GOT3 (cell line): ENCODE measurements at regions not wholly inside any gene's neighbourhood (a gene's known extent, or its start where the extent isn't known, plus 50 kb on each side); places are given as distances from the start of the nearest gene placed in this dataset.
"Not testable (repeated sequence)": the region's sequence is repeated elsewhere in the genome, so short reads cannot be mapped to it uniquely, and the experiment has no call there.

ENCODE experiments used
- DNase-seq: peaks from one replicate; lab custom pipeline; 2025; ENCODE audit warnings: mixed read lengths; lab: John Stamatoyannopoulos, UW

DNA sequence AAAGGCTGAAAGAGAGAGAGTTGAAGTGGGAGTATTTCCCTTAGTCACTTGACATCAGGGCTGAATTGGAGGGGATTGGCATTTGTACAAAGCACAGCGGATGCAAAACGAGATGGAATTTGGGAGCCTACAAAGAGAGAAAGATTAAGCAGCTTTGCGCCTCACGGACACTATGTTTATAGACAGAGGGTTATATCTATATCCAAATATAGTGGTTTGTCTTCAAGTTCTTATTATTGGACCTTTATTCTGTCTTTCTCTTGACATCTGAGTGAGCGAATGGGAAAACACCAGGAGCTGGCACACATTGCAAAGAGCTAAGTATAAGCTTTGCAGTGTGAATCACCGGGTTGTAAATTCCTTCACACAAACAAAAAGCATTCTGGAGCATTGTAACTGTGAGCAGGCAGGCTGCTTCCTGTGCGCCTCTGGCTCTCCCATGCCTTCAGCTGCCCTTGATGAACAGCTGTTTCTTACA is 500.2 kb downstream of the STIM2 start:
- DNase-seq = no peak

DNA sequence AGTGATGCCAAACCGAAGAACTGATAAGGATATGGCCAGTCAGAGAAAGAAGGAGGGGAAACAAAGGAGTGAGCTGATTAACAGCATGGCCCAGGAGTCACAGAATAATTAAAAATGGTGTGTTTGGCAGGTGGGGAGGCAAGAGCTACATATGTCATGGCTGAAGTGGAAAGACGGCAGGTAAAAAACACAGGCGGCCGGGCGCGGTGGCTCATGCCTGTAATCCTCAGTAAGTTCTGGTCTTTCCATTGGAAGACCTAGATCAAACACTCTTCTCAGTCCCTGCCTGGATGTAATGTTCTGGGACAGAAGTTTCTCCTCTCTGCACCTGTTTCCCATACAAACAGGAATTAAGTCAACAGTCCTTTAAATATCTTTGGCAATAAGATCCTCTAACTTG is 503.9 kb downstream of the STIM2 start:
- no peak for DNase-seq

DNA sequence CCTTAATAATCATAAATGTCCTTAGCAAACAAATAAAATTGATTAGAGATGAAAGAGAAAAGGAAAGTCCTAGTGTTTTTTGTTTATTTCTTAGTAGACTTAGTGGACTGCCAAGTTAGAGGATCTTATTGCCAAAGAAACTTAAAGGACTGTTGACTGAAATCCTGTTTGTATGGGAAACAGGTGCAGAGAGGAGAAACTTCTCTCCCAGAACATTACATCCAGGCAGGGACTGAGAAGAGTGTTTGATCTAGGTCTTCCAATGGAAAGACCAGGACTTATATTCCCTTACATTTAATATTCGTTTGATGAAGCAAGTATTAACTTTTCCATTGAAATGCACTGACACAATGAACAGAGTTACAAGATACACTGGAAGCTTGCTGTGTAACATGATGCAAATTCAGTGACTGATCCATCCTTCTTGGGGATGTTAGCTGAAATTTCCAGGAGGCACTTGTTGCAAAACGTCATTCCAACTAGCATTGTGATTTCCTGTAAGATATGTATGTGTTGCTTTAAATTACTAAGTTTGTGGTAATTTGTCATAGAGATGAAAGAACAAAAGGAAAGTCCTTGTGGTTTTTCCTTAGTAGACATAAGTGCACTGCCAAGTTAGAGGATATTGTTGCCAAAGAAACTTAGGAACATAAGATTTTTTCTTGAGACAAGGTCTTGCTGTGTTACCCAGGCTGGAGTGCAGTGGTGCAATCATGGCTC is 505.6 kb downstream of the STIM2 start:
- no peak for DNase-seq

DNA sequence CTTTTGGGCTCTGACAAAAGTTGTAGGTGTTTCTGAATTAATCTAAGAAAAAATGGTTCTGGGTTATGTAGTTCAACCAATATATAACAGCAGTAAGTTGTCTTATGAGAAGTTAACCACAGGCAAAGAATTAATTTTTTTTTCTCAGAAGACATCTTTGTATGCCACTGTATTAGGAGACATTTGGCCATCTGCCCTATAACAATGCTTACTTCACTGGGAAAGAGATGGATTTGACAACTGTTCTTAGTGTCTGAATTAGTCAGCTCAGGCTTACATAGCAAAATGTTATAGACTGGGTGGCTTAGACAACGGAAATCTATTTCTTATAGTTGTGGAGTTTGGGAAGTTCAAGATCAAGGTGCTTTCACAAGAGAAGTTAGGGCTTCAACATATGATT is 508.1 kb downstream of the STIM2 start:
- DNase-seq = no peak

DNA sequence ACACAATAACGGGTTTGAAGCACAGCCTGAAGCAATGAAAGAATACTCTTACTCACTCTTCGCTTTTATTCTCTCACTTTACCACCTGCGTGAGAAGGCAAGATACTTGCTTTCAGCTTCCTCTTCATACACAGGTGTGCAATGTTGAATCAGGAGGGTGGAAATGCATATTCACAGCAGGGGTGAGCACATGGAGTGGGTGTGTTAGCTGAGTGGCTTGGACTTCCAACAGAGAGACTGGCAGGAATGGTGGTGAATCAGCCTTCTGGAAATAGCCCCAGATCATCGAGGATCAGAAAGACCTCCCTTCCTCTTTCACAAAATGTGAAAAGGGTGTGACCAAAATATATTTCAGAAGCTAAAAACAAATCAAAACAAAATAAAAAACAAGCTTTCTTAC is 521.2 kb downstream of the STIM2 start:
- DNase-seq = no peak

DNA sequence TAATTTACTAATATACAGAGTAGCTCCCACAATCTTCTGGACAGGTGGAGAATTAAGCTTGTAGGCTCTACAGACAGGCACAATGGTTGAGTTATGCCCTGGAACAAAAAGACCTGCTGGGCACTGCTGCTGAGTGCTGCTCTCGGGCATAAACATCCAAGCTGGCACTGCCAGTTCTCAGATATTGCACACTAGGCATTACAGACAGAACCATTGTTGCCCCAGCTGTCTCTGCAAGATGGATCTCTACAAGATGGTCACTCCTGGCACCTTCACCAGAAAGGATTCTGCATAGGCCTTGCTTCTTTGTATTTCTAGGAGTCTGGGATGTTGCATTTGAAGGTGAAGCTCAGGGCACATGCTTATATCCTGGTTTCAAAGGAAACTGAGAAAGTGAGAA is 527.1 kb downstream of the STIM2 start:
- no peak for DNase-seq

DNA sequence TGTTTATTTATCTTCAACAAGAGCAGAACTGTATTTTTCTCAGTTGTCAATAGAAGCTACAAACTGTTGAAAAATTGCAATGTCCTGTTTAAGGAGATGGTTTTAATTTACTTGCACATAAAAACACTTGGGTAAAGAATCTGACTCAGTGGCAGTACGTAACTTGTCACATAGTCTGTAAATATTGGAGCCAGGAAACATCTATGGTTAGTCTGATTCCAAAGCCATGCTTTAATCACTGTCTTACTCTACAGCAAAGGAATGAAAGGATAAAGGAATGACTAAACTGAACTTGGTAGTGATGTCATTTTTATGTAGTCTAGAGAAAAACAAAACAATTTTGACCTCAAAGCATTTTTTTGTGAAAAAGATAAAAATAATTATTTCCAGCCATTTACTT is 537.2 kb downstream of the STIM2 start:
- DNase-seq = no peak

- no peak for DNase-seq
Observed at GRCh38 chr4:27398631-27399310, 538.1 kb downstream of the STIM2 start.

GRCh38 chr4:27407616-27408015 is 547.0 kb downstream of the STIM2 start:
- no peak for DNase-seq

DNA sequence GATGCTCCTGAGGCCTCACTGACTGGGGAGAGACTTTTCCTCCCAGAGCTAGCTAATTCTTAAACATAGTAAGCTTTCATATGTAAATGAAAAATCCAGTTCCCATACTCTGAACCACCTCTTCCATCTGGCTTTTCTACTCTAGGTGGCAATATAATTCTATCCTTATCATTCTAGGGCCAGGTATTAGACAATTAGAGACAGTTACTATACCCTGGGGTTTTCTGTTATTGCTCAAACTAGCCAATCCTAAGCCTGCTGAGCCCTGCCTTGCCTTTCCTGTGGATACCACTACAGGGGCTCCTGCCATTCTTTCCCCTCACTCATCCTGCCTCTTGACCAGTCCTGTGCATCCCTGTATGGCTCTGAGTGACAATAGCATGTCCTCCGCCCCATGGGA is 552.0 kb downstream of the STIM2 start:
- no peak for DNase-seq

DNA sequence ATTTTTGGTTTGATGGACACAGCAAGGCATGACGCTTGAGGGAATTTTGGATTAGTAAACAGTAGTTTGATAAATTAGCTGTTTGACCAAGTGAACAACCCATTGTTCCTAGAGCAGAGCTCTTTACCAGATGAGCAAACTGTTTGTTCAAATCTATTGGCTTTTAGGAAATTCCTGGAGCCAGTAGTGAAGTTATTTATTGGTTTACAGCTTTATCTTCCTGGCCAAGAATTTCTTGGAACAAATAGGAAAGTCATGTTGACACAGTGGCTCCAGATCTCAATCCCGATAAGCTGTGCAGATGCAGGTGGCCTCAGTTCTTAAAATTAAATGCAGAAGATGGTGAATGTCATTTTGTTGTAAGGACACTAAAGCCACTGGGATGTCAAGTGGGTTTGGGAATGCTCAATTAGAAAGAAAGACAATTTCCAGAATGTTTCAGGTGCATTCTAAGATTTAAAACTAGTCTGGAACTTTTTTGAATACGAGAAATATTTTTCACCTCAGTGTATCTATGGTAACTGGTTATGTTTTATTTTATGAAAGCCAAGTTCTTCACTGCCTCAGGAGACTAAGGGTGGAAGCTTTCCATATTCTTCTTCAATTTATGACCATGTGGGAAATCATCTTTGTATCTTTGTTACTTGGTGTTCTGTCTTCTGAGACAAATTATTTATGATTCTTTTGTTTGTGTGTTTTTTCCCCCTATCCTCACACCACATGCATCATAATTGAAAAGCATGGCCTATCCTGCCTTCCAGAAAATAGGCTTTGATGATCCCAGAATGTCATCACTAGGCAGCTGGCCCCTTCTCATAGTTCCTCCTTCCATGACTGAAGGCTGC is 554.5 kb downstream of the STIM2 start:
- no peak for DNase-seq

GRCh38 chr4:27428661-27429060 is 568.0 kb downstream of the STIM2 start:
- DNase-seq = no peak

- DNase-seq = no peak
Observed at GRCh38 chr4:27429364-27429871, 568.8 kb downstream of the STIM2 start.

GRCh38 chr4:27442146-27442545 is 581.5 kb downstream of the STIM2 start:
- DNase-seq = no peak

DNA sequence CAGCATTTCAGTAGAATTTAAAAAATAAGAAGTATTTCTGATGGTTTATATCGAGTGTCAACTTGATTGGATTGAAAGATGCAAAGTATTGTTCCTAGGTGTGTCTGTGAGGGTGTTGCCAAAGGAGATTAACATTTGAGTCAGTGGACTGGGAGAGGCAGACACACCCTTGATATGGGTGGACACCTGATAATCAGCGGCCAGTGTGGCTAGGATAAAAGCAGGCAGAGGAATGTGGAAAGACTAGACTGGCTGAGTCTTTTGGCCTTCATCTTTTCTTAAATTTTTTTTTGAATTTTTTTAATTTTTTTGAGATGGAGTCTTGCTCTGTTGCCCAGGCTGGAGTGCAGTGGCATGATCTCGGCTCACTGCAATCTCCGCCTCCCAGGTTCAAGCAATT is 582.0 kb downstream of the STIM2 start:
- not testable (repeated sequence) for DNase-seq

- no peak for DNase-seq
Observed at GRCh38 chr4:27463816-27464215, 603.2 kb downstream of the STIM2 start.

- no peak for DNase-seq
Observed at GRCh38 chr4:27467351-27467750, 606.7 kb downstream of the STIM2 start.

DNA sequence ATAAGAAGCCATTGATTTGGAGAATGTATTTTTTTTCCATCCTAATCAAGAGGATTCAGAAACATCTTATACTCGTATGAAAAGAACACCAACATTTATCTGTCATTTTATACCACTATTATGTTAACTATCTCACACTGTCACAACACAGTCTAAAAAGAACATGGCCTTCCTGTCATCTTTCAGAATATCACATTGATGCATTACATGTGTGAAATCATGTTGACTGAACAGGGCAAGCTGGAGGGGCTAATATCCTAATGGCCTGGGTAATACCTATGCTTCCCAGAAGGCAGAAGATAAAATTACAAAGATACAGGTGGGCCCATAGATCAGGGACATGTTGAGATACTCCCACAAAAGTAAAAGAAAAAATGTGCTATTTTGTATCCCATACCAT is 611.7 kb downstream of the STIM2 start:
- DNase-seq = no peak

DNA sequence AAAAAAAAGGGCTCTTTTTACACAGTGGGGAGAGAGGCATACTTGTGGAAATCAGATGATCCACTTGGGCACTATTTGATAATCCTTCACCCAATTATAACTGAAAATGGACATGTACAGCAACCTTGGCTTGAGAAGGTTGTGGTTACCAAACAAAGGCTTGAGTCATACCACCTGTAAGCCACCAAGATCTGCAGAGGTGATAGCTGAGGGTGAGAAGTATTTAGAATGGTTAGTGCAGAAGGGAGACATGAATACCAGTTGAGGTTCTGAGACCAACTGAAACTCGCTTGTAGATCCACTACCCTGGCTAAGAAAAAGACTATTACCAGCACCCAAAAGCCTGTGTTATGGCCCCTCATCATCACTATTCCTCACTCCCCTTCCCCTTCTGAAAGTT is 614.0 kb downstream of the STIM2 start:
- no peak for DNase-seq

GRCh38 chr4:27484216-27484615 is 623.6 kb downstream of the STIM2 start:
- no peak for DNase-seq

DNA sequence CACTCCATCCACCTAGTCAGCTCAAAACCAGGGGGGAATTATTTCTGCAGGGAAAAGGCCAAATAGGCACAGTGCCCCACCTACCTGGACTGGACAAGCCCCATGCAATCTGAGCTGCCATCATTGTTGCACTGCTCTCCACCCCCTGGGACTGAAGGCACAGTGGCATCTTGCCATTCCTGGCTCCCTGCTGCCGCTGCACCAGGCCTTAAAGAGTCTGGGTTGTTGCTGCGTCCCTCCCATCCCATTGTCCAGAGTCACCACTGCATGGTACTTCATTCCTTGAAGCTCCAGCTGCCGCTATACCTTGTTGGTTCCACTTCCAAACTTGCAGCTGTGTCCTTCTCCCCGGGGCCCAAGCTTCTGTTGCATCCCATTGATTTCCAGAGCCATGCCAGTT is 629.7 kb downstream of the STIM2 start:
- DNase-seq = no peak

GRCh38 chr4:27490766-27491165 is 630.1 kb downstream of the STIM2 start:
- no peak for DNase-seq

DNA sequence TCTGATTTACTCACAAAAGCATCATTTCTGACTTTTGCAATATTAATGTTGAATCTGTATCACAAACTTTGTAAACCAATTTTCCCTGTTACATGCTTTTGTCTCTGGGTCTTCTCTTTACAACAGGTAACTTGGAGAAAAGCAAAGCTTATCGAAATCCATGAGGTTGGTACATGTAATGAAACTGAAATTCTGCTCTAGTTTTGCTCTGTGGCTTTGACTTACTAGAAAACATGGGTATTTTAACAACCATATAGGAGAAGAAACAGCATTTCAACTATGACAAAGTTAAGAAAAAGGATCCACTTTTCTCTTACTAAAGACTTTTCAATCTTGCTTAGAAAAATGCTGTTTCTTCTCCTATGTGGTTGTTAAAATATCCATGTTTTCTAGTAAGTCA is 645.8 kb downstream of the STIM2 start:
- DNase-seq = no peak
